WERI-Rb-1 (cell line): ENCODE measurements at regions not wholly inside any gene's neighbourhood (a gene's known extent, or its start where the extent isn't known, plus 50 kb on each side); places are given as distances from the start of the nearest gene placed in this dataset.
"Not testable (repeated sequence)": the region's sequence is repeated elsewhere in the genome, so short reads cannot be mapped to it uniquely, and the experiment has no call there.

Source experiments
- DNase-seq: peaks from one replicate; pipeline ENCODE4 v3.0.0-alpha.2; 2020
- H3K27ac ChIP-seq: fragments of 250-450 bp; sonication (Bioruptor Pico); 2 replicates; pipeline ENCODE4 v1.5.1; 2020; ENCODE audit warnings: mild to moderate bottlenecking, moderate library complexity
- H3K27me3 ChIP-seq: fragments of 250-450 bp; sonication (Bioruptor Pico); 2 replicates; pipeline ENCODE4 v1.5.1; 2021; ENCODE audit warnings: mild to moderate bottlenecking, low read depth, moderate library complexity; ENCODE audit not compliant: insufficient read depth, severe bottlenecking
- H3K36me3 ChIP-seq: fragments of 250-450 bp; sonication (Bioruptor Pico); 2 replicates; pipeline ENCODE4 v1.5.1; 2020; ENCODE audit warnings: mild to moderate bottlenecking, moderate library complexity
- H3K4me3 ChIP-seq: 2 replicates; pipeline ENCODE4 v1.5.1; 2011; ENCODE audit warnings: low read depth, mild to moderate bottlenecking, control low read depth, low read length
- H3K9me3 ChIP-seq: fragments of 250-450 bp; sonication (Bioruptor Pico); 2 replicates; pipeline ENCODE4 v1.5.1; 2021; ENCODE audit warnings: mild to moderate bottlenecking, moderate library complexity; ENCODE audit not compliant: severe bottlenecking
- CTCF ChIP-seq: IDR thresholded peaks from 2 replicates; pipeline ENCODE4 v1.5.1; 2011; ENCODE audit warnings: low read depth, mild to moderate bottlenecking, control low read depth, inconsistent platforms, low read length

GRCh38 chr6:40671694-40672050 is 84.5 kb upstream of the LRFN2 start:
- H3K4me3 ChIP-seq: no peak overlapping the region
- H3K27ac ChIP-seq: no peak overlapping the region
- peaks cover 7% of the 10 kb centered on the region for H3K9me3 ChIP-seq
- no peak for TF ChIP-seq CTCF
- no peaks in the 10 kb centered on the region for H3K27me3 ChIP-seq
- no peak for DNase-seq
- H3K36me3 ChIP-seq: no peaks in the 10 kb centered on the region

GRCh38 chr6:40671001-40671693 is 84.0 kb upstream of the LRFN2 start:
- Histone ChIP-seq H3K27ac (no peak overlapping the region), H3K36me3 (no peaks in the 10 kb centered on the region), H3K4me3 (no peak overlapping the region), H3K9me3 (peaks cover 12% of the 10 kb centered on the region), H3K27me3 (no peaks in the 10 kb centered on the region)
- TF ChIP-seq CTCF: no peak
- no peak for DNase-seq

GRCh38 chr6:40669343-40669742 is 82.2 kb upstream of the LRFN2 start:
- H3K36me3 ChIP-seq: no peaks in the 10 kb centered on the region
- H3K4me3 ChIP-seq: no peak overlapping the region
- DNase-seq: no peak
- peaks cover 30% of the 10 kb centered on the region for H3K9me3 ChIP-seq
- no peak for TF ChIP-seq CTCF
- H3K27me3 ChIP-seq: no peaks in the 10 kb centered on the region
- no peak overlapping the region for H3K27ac ChIP-seq

- H3K9me3 ChIP-seq: peaks cover 30% of the 10 kb centered on the region
- no peaks in the 10 kb centered on the region for H3K27me3 ChIP-seq
- no peaks in the 10 kb centered on the region for H3K36me3 ChIP-seq
- no peak overlapping the region for H3K4me3 ChIP-seq
- H3K27ac ChIP-seq: no peak overlapping the region
- no peak for TF ChIP-seq CTCF
- DNase-seq: no peak
Observed at GRCh38 chr6:40668203-40668602, 81.0 kb upstream of the LRFN2 start.

GRCh38 chr6:40666530-40666929 is 79.4 kb upstream of the LRFN2 start:
- H3K27ac ChIP-seq: no peak overlapping the region
- no peaks in the 10 kb centered on the region for H3K27me3 ChIP-seq
- no peak for DNase-seq
- TF ChIP-seq CTCF: no peak
- no peaks in the 10 kb centered on the region for H3K36me3 ChIP-seq
- no peak overlapping the region for H3K4me3 ChIP-seq
- peaks cover 30% of the 10 kb centered on the region for H3K9me3 ChIP-seq

GRCh38 chr6:40661726-40662125 is 74.6 kb upstream of the LRFN2 start:
- H3K36me3 ChIP-seq: no peaks in the 10 kb centered on the region
- no peaks in the 10 kb centered on the region for H3K27me3 ChIP-seq
- H3K9me3 ChIP-seq: peaks cover 23% of the 10 kb centered on the region
- H3K4me3 ChIP-seq: no peak overlapping the region
- H3K27ac ChIP-seq: peak overlapping the region; percentile 52
- no peak for TF ChIP-seq CTCF
- DNase-seq: no peak

- H3K36me3 ChIP-seq, H3K27me3 ChIP-seq, H3K4me3 ChIP-seq, H3K27ac ChIP-seq, H3K9me3 ChIP-seq, DNase-seq: not testable (repeated sequence)
Observed at GRCh38 chr6:40656772-40657171, 69.6 kb upstream of the LRFN2 start.
